ENCODE measurements at regions not wholly inside any gene's neighbourhood (a gene's known extent, or its start where the extent isn't known, plus 50 kb on each side); places are given as distances from the start of the nearest gene placed in this dataset.

DNA sequence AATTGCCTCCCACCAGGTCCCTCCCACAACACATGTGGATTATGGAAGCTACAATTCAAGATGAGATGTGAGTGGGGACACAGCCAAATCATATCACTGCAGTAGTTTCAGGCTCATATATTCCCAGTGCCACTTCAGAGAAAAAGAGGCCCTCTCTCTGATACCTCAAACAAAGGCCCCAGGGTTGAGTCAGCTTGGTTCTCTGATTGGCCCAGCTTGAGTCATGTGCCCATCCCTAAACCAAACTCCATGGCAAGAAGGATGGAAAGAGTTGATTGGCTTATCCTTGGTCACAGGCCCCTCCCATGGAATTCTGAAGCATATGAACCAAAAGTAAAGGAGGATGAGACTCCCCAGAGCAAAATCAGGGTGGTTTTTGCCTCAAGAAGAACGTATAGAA is 75.9 kb upstream of the IRX6 start:
- TF ChIP-seq, protein P1, sequence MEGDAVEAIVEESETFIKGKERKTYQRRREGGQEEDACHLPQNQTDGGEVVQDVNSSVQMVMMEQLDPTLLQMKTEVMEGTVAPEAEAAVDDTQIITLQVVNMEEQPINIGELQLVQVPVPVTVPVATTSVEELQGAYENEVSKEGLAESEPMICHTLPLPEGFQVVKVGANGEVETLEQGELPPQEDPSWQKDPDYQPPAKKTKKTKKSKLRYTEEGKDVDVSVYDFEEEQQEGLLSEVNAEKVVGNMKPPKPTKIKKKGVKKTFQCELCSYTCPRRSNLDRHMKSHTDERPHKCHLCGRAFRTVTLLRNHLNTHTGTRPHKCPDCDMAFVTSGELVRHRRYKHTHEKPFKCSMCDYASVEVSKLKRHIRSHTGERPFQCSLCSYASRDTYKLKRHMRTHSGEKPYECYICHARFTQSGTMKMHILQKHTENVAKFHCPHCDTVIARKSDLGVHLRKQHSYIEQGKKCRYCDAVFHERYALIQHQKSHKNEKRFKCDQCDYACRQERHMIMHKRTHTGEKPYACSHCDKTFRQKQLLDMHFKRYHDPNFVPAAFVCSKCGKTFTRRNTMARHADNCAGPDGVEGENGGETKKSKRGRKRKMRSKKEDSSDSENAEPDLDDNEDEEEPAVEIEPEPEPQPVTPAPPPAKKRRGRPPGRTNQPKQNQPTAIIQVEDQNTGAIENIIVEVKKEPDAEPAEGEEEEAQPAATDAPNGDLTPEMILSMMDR (conservative IDR thresholded peaks at IDR 0.05) = no peak
- no peak for TF ChIP-seq EZH2 (IDR thresholded peaks at IDR 0.05; ENCODE audit: low read depth)
